ENCODE measurements at regions not wholly inside any gene's neighbourhood (a gene's known extent, or its start where the extent isn't known, plus 50 kb on each side); places are given as distances from the start of the nearest gene placed in this dataset.

DNA sequence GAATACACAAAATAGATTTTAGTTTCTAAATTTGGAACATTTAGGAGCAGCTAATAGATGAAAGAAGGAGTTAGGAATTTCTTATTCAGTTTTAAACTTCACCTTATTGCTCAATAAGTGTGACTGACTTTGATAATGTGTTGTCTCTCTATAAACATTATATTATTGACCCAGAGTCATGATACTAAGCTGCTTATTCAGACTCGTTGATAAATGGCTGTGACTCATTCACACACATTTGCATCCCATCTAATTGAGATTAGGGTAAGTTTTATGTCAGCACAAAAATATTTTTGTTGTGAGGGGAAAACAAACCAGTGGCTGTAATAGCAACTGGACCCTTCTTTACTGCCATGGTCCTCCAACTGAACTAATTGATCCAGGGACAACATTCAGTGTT is 137.6 kb downstream of the GOLIM4 start:
- no peak for ATAC-seq
- no peak for DNase-seq (ENCODE audit: low spot score)

DNA sequence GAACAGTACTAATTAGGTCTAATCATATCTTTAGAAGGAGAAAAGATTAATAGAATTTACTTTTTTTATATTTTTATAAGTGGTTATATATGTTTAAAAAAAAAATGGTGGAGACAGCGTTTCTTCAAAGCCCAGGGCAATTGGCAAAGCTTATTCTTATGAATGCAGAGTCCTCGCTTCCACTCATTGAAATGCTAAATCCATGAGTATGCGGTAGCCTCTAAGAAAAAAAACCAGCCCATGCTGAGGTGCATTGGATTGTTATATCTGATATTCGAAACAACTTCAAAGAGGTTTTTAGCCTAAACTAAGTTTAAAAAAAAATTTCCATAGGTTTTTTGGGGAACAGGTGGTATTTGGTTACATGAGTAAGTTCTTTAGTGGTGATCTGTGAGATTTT is 142.8 kb downstream of the GOLIM4 start:
- ATAC-seq (no peak), DNase-seq (ENCODE audit: low spot score) (no peak)

DNA sequence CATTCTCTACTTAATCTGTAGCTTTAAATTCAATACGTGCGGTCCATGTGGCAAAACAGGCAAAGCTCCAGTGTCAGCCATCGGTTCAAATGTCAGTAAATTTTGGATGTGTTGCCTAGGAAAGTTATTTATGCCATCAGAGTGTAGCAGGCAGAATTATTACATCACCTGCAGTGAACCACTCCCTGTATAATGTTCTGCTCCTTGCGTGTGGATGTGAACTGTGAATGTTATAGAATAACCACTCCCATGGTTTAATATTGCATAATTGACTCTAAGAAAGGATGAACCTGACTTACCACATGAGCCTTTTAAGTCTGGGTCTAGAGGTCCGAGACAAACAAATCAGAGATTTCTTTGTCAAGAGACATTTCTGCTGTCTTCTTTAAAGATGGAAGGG is 145.5 kb downstream of the GOLIM4 start:
- DNase-seq (ENCODE audit: low spot score): no peak
- no peak for ATAC-seq

DNA sequence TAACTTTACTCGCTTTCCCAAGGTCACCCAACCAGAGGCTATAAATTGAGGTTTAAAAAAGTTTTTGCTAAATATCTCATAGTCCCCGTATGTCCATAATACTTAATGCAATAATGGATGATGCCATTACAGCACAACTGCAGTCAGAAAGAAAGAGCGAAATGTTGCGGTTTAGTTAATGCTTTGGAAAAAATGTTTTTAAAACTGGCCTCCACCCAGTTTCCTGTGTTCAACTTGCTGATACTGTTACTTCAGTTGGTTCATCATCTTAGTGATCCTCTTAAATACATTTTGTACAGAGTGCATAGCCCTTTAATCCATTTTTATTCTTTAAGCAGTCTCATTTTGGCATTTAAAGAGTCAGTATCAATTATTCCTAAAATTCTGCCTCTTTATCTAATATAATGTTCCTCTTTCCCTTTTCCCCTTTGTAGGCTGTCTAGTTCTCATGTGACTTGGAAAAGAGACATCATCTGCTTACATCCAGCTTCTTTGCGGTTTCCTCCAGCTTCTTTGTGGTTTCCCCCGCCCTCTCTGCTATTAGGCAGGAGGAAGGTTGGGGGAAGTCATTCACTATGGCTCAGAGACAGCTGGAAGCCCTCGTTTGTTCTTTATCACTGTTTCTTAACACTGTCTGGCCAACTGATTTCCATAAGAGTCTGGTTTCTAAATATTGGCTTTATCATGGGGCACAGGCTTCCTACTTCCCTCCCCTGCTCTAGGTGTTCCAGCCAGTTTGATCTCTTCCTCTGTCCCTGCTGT is 154.3 kb downstream of the GOLIM4 start:
- DNase-seq (ENCODE audit: low spot score): no peak
- peak; percentile 36 for ATAC-seq

DNA sequence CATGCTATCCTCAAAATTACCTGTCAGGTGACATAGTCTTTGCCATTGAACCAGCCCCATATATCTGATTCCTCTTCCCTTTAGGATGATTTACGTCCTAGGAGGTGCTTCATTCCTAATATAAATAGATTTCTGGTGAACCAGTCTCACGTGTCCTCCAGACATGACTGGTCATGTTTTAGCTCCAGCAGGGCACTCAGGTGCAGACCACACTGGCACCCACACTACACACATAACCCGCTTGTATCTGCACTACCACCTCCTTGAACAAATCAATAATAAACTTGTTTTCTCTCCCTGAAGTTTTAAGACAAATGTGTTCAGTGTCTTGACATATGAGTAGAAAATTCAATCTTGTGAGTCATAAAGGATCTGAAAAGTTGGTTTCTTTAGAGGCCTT is 155.5 kb downstream of the GOLIM4 start:
- DNase-seq (ENCODE audit: low spot score) (no peak), ATAC-seq (no peak)

DNA sequence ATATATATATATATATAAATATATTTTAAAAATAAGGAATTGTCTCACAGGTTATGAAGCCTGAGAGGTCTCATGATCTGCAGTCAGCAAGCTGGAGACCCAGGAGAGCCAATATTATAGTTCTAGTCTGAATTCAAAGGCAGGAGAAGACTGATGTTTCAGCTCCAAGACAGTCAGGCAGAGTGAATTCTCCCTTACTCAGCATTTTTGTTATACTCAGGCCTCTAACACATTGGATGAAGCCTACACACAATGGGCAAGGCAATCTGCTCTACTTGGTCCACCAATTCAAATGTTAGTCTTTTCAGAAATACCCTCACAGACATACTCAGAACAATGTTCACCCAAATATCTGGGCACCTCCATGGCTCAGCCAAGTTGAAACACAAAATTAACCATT is 157.2 kb downstream of the GOLIM4 start:
- DNase-seq (ENCODE audit: low spot score) (no peak), ATAC-seq (no peak)

DNA sequence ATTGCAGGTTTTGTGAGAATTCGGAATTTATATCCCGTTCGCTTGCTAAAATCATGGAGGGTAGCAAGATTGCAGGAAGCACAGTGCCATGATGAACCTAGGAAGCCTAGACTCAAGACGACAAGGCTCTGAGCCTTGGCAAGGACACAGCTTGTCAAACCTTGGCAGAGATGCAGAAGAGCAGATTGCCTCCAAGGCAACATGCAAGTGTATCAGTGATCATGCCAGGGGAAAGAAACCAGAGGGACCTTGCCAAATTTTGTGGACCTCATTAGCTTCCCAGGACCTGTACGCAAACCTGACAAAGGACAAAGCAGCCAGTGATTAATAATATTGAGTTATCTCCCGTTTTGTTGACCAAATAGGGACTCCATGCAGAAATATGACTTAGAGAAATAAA is 159.7 kb downstream of the GOLIM4 start:
- no peak for DNase-seq (ENCODE audit: low spot score)
- ATAC-seq: no peak

DNA sequence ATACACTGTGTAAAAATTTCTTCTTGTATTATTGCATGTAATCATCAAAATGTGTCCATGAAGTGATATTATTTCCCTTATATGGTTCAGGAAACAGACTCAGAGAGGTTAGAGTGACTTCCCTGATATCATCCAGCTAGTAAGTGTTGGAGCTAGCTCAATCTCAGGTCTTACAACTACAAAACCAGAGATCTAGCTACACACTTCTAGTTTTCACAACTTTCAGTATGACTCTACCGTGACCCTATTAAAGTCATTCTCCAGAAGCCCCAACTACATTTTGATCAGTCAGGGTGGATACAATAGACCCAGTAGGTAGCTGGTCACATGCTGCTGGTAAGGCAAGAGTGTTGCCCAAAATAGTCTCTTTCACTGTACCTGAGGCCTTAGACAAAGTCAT is 165.3 kb downstream of the GOLIM4 start:
- ATAC-seq: no peak
- DNase-seq (ENCODE audit: low spot score): no peak

DNA sequence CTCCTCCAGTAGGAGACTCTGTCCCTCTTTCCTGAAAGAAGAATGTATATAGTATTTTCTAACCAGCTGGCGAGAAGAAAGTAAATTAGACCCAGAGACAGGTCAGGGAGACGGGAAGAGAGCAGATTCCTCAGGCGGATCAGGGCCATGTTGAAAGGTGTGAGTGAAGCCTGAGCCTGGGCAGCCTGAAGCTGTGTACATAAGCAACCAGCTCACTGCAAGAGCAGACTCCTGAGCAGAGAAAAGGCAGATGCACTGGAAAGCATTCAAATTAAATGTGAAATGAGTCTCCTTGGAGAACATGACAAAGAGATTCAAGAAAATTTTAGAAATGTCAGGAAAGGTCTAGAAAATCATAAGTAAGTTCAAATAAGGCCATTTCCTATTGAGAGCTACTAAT is 165.8 kb downstream of the GOLIM4 start:
- ATAC-seq (no peak), DNase-seq (ENCODE audit: low spot score) (no peak)

DNA sequence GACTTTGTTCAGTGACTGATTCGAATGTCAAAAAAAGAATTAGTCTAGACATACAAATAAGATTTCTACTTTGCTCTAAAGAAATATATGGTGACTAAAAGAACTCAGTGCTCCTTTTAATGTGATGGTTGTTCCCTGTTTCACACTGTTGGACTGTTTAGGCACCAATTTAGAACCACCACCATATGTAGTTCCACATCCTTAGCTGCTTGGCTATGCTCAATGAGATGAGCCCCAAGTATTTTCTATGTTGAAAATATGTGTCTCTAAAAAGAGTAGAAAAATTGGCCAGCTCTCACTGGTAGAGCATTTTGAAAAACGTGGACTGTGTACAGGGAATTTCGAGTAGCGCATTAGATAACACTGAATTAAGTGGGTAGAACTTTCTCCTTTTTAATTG is 167.3 kb downstream of the GOLIM4 start:
- DNase-seq (ENCODE audit: low spot score): no peak
- no peak for ATAC-seq

DNA sequence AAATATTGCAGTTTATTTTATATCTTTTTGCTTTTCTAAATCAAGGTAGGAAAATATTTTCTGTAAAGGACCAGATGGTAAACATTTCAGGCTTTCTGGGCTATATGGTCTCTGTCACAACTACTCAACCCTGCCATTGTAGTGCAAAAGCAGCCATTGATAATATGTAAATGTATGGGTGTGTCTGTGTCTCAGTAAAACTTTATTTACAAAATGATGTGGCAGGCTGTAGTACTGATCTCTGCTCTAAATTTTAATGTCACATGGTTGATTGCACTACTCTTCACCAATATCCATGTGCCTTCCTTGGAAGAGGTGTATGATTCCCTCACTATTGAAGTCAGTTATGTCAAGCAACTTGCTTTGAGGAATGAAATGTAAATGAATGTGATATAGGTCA is 175.0 kb downstream of the GOLIM4 start:
- DNase-seq (ENCODE audit: low spot score): no peak
- no peak for ATAC-seq

DNA sequence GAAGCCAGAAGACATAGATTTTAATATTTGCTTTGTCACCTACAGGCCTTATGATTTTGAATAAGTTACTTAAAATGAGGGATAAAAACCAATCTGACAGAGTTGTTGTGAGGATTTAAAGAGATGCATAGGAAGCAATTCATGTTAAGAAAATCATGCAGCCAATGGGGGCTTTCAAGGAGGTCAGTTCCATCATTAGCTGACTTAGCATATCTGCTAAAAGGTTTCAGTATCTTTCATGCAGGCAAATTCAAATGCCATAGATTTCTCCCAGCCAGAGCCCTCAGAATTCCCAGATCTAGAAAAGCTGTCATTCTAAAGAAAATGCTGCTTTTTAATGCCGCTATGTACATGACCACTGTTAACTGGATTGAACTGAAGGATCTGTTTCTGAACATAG is 176.1 kb downstream of the GOLIM4 start:
- no peak for ATAC-seq
- DNase-seq (ENCODE audit: low spot score): no peak

DNA sequence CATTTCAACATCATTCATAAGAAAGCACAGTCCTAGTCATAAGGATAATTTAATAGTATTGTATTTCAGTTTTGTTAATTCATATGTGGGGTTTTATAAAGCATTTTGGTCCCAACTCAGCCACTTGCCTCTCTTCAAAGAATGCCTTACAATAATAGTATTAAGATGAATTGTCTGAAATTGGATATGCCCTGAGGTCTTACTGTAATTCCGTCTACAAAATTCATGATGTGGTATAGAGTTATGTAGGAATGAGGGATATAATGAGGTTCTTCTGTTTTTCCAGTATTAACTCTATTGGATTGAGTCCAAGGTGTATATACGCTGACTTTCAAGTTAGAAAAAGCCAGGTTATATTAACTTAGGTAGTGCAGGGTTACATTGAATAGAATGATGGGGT is 177.0 kb downstream of the GOLIM4 start:
- DNase-seq (ENCODE audit: low spot score) (no peak), ATAC-seq (no peak)

DNA sequence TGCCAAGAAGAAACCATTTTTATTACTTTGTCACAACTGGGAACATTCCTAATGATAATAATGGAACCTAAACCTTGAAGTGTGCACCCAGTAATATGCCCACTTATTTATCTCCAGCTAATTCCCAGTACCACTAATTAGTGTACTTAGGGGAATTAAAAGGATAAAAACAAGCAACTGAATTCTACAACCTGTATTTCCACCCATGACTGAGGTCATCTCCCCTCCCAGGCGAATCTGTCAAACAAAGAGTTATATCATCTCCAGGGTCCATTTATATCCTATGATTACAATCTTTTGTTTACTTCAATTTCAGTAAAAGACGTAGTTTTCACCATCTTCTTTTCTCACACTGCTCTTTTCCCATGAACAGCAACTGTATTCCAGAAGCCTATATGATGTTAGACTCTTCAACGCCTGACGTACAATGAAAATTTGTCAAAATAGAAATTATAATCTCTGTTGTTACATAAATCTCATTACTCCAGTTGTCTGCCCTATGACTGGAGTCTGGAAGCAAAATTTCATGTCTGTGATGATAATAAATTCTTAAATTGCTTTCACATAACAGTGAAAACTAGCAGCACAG is 177.6 kb downstream of the GOLIM4 start:
- DNase-seq (ENCODE audit: low spot score) (no peak), ATAC-seq (no peak)

DNA sequence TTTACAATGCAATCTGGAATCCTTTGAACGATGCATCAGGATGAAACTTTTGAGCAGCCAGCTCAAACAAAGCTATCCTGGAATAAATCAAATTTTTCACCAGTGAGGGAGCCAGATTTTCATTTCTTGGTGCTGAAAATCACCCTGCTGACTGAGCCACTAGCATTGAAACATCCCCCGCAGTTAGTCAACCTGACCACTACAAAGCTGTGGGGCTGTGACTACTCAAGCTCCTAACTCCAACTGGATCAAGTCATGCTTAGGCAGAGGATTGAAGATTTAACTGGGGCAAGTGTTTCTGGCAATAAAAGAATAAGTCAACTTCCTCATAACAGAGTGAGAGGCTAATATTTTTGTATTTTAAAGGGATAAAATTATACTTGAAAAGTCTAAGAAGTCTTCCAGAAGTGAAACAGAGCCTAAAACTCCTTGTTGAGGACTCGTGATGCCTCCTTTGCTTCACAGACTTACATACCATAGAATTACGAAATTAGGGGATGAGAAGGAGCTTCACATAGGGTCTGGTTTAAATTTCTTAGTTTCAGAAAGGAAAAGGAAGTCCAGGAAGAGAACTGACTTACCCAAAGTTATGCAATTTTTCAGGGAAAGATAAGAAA is 177.8 kb downstream of the SERPINI1 start:
- ATAC-seq (no peak), DNase-seq (ENCODE audit: low spot score) (no peak)

DNA sequence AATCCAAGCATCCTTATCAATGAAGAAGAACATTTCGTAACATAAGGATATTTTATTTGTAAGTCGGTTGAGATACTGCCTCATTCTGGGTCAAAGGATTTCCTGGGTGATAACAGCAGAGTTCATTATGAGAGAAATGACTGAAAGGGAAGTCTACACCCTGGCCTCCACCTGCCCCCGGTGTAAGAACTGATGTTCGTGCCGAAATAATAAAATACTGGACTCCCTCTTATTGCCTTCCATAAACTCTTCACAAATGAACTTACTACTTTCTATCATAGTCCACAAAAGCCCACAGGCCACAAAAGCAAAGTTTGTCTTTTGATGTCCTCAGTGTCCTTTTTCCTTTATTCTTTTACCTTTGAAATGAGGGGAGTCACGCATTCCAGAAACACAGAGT is 174.4 kb downstream of the SERPINI1 start:
- no peak for ATAC-seq
- no peak for DNase-seq (ENCODE audit: low spot score)

DNA sequence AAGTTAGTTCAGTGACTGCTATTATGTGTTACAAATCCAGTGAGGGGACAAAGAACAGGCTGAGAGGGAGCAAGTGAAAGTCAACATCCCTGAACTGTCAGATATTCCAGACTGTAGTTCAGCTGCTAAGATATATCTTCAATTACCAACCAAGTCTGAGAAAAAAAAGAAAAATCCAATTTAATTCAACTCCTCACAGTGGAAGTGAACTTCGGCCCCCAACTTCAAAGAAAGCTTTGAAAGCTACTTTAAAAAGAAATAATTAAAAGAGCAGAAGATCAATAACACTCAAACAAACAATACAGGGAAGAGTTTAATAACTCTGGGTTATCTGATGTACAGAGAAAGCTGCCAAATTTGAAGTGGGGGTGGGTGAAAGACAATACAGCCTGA is 174.0 kb downstream of the SERPINI1 start:
- DNase-seq (ENCODE audit: low spot score): no peak
- no peak for ATAC-seq

DNA sequence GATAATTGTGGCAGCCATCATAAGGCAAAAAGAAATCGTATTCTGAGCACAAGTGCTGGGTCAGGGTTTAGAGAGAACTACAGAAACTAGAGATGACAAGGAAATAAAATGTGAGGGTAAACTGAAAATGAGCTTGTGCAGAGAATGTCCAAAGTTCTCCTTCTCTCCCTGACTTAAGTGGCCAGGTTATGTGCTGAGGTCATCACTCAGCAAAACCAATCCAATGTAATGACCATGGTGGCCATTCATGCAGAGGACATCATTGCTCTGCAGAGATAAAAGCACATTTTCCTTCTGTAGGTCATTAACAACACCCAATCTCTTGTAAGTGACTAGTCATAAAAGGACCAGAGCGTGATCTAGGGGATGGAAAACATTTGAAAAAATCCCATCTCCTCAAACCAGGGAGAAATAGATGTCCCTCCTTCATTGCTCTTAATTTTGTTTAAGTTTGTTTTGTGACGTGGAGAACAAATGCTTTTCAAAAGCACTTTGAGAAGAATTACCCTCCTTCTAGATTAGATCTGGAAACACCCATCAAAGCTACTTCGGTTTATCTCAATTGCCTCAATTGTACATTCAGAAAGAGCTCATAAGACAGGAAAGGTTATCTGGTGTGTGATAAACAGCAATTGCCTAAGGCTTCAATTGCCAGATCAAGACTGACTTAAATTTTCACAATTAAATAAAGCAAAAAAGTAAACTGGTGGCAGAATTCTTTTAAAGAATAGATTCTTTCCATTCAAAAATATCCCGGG is 173.4 kb downstream of the SERPINI1 start:
- DNase-seq (ENCODE audit: low spot score) (no peak), ATAC-seq (no peak)

DNA sequence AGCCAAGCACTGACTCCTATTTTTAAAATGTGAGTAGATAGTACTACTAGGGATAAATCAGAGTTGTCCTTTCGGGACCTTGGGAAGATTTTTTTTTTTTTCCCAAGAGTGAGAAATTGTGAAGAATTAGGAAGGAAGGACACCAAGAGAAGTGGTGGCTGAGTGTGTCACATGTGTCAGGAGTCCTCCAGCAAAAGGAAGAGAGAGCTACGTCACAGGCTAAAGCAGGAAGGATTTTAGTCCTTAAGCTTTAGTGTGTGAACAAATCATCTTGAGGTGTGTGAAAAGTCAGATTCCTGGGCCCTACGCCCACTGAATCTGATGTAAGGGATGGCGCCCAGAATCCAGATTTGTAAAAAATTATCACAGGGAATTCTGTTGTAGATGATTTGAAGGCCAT is 172.7 kb downstream of the SERPINI1 start:
- ATAC-seq (no peak), DNase-seq (ENCODE audit: low spot score) (no peak)

DNA sequence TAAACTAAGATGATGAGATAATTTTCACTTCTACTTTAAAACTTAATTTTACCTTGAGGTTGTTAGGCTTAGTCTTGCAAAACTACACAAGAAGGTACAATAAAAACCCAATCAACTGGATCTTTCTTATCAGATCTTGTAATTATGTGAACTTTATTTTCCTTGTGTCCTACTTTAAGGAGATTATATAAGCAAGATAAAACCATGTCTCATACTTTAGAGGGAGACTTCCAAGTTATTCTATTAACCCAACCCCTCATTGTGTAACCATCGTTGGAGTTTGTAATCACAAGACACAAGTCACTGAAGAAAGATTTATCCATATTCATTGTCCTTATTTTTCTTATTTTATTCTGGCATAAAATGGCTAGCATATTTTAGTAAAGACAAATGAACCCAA is 165.6 kb downstream of the SERPINI1 start:
- no peak for DNase-seq (ENCODE audit: low spot score)
- no peak for ATAC-seq

DNA sequence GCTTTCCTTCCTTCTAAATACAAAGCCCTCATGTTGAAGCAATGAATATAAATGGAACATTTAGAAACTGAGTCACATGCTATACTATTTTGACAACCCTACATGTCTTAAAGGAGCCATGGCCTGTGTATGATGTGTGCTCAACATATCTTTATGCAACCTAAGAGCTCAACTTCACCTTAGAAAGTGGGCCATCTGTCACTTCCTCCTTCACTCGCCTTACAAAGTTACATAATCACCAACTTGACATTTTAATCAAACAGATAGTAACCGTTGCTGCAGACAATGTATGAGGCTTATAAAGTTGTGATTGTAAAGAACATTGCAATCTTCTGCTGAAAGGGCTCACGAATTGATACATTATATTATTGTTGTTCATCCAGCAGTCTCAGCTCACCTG is 163.6 kb downstream of the SERPINI1 start:
- no peak for ATAC-seq
- DNase-seq (ENCODE audit: low spot score): no peak

DNA sequence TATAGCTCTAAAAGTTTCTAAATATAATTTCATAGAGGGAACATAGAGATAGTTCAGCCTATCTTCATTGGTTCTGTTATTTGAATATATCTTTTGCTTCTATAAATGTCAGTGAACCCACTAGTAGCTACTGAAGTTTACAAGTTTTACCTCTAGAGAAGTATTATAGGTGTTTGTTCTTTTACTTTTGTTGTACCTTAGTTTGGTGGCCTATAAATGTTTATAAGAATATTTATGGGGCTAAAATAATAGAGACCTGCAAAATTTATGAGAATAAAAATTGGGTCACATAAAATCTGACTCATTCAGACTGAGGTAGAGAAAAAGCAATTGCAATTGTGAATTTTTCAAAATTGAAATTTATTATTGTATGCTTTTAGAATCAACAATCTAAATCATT is 162.6 kb downstream of the SERPINI1 start:
- no peak for ATAC-seq

More for the DNA sequence above, 162.6 kb downstream of the SERPINI1 start:
- no peak for DNase-seq (ENCODE audit: low spot score)
